IPS-11a (cell line): ENCODE measurements at regions not wholly inside any gene's neighbourhood (a gene's known extent, or its start where the extent isn't known, plus 50 kb on each side); places are given as distances from the start of the nearest gene placed in this dataset.
"Not testable (repeated sequence)": the region's sequence is repeated elsewhere in the genome, so short reads cannot be mapped to it uniquely, and the experiment has no call there.

ENCODE experiments used
- H3K4me3 ChIP-seq: one replicate; pipeline ENCODE4 v1.5.1; 2013; ENCODE audit warnings: low read depth, low read length, control low read depth

DNA sequence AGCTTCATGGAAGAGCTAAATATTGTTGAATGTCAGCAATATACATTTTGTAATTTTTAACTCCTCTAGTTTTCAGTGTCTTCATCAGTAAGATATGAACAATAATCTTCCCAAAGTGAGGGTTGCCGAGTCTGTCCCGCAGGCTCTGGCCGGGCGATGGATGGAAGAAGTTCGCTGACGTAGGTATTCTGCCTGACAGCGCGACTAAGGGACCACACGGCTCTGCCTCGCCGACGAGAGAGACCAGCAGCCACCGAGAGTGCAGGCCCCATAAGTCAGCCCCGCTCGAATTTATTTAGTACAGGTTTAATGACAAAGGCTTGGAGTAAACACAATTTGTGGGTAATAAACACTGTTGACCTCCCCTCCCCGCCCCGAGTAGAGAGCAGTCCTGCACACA is 427.4 kb upstream of the NECTIN3 start:
- no peak overlapping the region for H3K4me3 ChIP-seq

DNA sequence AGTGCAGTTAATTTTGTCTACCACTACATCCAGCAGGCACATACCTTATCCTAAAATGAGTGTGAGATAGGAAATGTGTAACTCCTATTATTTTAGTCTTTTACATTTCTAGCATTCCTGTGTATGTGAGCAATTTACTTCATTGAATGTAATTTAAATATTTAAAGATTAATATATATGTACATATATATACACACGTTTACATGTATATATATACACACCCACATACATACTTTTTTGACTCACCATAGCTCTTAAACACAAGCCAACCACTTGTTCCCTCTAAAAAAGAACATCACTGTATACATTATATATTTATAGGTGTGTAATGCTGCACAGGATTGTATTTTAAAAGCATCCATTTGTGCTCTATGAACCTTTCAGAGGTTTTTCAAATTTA is 425.6 kb upstream of the NECTIN3 start:
- H3K4me3 ChIP-seq, result no peak overlapping the region

DNA sequence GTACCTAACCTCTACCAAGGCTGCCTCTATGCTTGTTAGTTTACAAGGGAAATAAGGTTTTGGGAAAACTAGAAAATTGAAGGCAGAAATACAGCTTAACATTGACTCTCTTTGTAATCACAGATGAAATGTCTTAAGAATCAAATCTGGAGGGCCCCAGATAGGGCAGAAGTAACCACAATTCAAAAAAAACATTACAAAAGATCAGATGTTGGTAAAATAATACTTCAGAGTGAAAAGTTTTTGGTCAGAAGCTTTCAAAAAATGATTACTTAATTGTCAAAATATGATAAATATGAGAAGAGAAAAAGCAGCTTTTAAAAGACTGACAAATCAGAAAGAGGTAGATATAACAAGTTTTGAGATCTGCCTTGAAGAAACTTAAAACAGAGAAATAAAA is 425.1 kb upstream of the NECTIN3 start:
- no peak overlapping the region for H3K4me3 ChIP-seq

DNA sequence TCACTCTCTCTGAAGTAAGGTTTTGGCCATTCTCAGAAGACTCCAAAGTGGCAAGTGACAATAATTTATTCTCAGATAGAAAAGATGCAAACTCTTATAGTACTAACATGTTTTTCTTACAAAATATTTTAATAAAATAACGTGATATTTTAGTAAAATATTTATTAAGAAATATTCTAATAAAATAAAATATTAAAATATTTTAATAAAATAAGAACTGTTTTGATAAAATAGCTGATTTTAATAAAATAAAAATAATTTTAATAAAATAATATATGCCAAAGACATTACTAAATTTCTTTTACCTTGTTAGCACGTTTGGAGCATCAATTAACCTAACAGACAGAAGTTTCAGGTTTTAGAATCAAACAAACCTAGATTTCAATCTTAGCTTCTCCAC is 424.0 kb upstream of the NECTIN3 start:
- no peak overlapping the region for H3K4me3 ChIP-seq

DNA sequence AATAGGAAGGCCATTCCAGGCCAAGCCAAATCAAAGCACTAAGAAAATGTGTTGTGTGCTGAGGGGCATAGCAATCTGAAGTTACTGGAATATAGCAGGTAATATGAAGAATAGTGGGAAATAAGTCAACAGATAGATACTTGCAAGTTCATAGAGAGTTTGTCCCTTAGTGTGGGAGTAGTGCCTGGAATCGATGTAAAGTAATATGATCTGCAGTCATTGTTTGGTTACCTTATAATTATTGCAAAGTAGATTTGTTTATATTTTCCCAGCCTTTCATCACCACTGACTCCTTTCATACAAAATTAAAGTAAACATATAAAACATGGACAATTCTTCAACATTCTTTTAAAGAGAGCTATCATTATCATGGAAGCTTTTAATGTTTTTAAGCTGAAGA is 420.9 kb upstream of the NECTIN3 start:
- H3K4me3 ChIP-seq, result no peak overlapping the region

DNA sequence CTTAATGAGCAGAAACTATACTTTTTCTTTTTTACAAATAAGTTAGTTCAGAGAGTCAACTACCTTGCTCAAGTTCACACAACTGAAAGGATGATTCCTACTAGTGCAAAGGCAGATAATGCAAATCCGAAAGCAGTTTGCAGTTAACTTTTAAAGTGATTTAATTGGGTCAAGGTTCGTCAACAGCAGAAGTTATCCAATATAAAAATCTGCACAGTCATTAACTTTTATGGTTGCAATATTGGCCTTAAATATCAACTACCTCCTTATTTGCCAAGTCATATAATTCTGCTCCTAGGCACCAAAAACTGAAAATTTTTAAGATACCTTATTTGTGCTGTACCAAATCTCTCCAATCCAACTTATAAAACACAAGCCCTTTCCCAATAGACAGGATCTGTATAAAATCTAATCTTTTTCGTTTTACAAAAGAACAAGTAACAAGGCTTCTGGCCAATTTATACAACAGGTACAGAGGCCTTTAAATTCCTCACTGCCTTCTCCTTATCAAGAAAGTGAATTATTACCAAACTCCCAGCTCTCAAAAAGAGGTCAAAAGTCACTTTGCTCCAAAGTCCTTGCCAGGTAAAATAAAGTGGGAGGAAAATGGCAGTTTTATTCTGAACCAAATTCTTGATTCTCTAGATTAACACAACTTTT is 416.6 kb upstream of the NECTIN3 start:
- no peak overlapping the region for H3K4me3 ChIP-seq

DNA sequence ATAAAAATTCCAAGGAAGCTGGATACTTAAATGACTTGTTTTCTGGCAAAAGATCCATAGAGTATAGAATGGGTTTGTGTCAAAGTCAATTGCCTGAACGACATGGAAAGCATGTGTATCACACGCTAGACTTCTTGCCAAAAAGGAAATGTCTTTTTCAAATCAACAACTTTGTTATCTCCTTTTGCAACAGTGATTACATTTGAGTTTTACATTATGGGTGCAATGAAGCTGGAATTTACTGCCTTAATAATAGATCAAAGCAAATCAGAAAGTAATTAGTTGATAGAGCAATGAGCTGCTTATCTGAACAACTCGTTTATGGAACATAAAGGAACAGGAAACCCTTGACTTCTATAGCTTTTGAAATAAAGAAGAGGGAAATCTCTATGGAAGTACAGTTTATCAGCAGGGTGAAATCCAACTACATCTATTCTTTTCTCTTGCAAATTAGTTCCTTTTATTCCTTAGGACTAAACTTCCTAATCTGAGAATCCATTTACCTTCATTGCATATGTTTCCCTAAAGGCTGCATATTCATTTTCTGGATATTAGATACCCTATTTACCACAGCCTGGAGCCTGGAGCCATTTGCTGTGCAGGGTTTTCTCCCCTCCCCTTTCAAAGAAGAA is 415.1 kb upstream of the NECTIN3 start:
- H3K4me3 ChIP-seq, result no peak overlapping the region

DNA sequence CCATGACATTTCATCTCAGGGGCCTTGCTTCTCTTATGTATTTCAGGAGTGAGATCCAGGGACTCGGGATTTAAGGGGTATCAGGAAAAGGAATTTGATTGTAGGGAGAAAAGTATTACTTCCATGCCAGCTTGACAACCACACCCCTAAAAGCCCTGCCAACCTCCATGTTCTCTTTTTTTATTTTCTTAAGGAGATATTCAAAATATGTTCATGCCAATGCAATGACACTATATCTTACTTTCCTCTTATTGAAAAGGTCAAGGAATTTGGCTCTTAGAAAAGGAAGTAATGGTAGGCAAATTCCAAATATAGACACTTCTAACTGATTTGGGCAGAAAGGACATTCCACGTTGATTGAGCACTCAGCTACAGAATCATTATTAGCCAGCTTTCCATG is 407.5 kb upstream of the NECTIN3 start:
- H3K4me3 ChIP-seq, result no peak overlapping the region

DNA sequence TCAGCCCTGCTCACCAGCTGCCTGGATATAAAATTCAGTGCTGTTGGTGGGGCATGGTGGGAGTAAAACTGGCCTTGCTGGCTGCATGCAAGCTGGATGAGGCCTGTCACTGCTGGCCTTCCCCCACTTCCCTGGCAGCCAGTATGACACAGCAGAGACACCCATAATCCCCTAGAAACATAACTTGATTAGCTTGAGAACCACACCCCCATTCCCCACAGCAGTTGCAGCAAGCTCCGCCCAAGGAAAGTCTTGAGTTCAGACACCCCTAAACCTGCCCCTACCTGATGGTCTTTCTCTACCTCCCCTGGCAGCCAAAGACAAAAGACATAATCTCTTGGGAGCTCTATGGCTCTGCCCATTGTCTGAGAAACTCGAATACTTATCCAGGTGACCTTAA is 405.1 kb upstream of the NECTIN3 start:
- no peak overlapping the region for H3K4me3 ChIP-seq

DNA sequence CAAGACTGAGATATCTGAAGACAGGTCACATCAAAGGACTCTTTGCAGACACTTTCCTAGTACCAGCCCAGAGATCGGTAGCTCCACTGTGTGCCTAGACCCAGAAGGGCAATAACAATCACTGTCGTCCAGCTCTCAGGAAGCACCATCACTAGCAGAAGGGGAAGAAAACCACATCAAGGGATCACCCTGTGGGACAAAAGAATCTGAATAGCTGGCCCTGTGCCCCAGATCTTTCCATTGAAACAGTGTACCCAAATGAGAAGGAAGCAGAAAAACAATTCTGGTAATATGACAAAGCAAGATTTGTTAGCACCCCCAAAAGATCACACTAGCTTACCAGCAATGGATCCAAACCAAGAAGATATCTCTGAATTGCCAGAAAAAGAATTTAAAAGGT is 404.4 kb upstream of the NECTIN3 start:
- H3K4me3 ChIP-seq, result no peak overlapping the region

DNA sequence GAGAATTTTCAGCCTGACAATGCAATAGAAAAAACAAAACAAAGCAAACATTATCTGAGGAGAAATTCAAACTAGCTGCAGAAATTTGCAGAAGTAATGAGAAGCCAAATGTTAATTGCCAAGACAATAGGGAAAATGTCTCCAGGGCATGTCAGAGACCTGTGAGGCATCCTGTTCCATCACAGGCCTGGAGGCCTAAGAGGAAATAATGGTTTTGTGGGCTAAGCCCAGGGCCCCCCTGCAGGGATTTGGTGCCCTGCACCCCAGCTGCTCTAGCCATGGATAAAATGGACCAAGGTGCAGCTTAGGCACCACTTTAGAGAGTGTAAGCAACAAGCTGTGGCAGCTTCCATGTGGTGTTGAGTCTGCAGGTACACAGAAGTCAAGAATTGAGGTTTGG is 401.2 kb upstream of the NECTIN3 start:
- H3K4me3 ChIP-seq, result no peak overlapping the region

DNA sequence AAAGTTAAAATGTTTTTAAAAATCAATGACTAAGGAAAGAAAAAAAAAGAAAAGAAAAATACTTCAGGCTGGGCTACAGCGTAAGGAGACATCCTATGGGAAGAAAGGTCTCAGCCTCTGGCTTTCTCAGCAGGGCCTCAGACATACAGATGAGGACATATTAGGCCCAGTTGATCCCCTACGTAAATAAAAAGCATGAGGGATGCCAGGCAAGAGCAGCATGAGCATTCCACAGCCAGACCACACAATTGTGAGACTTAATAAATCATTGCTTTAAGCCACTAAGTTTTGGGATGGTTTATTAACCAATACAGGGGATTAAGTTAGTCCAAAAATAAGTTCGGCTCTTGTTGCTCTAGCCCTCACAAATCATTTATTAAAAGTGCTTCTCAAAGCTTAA is 394.1 kb upstream of the NECTIN3 start:
- H3K4me3 ChIP-seq, result no peak overlapping the region

DNA sequence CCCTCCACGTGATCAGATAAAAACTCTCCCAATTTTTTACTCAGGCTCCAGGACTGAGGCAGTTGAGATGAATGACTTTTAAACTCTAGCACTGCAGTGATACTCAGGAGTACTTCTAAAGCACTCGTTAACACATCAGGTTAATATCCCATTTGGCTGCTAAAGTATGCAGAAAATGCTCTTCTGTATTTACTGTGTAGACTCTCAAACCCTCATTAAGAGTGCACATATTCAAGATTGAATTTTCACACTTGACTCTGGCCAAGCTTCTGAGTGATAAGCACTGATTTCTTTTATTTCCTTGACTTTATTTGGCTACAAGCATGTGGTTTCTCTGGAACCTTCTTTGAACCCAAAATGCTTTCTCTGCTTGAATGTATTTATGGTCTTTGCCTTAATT is 392.3 kb upstream of the NECTIN3 start:
- no peak overlapping the region for H3K4me3 ChIP-seq

DNA sequence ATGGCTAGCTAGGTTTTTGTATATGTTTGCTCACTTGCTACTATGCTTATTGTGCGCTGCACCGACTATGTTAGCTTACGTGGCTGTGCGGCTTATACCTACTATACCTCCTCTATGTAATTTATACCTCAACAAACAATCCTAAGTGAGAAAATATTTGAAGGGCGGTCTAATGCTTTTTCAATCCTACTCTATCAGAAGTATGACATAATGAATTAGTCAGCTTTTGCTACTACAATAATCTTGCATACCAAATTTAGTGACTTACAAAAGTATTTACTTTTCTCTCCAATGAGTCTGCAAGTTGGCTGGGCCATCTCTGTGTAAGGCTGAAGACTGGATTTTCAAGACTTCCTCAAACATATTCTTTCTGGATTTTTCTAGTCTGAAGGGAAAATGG is 391.2 kb upstream of the NECTIN3 start:
- H3K4me3 ChIP-seq, result no peak overlapping the region

DNA sequence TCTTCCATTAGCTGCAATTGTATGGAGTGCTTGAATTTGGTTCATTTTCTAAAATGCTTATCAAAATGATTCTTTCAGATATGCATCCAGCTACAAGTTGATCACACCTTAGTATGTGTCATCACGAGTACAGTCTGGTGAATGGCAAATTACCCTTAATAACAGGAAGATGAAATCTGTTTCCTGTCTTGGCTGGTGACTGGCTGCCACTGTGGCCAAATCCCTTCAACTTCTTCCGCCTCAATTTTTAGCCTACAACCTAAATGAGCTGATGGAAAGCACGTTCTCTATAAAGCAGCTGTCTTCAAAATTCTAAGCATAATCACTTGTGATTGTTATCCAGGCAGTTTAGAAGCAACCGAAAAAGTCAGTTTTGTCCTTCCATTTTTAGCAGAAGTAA is 387.1 kb upstream of the NECTIN3 start:
- no peak overlapping the region for H3K4me3 ChIP-seq

DNA sequence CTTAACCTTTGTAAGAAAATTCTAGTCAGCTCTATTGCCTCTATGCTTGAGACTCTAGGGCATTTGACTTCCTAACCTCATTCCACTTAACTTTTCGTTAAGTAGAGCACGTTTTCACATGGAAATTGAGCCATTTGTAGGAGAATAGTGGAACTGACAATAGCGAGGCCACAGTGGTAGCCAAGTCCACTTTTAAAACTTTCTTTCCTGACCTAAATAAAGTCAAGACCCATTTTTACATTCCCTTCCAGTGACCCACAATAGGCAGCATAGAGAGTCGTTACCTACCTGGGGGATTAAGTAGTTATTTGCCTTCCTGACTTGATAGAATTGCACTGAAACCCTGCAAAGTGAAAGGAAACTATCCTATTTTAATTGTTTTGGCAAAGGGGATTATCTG is 386.0 kb upstream of the NECTIN3 start:
- no peak overlapping the region for H3K4me3 ChIP-seq

DNA sequence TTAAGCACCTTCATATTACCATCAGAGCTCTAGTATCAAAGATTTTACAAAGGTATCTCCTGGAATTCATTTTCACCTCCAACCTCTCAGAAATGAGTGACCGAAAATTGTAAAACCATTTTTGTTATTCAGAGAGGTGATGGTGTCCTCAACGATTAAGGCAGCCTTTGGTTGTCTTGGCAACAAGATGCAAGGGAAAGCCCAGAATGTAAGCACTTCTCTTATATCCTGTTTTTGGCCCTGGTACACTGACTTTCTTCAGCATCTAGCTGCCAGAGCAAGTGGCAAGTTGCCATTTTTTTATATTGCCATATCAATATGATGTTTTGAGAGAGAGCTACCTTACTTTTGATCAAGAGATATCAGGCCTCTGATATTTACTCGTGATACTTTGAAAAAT is 384.9 kb upstream of the NECTIN3 start:
- H3K4me3 ChIP-seq, result no peak overlapping the region

DNA sequence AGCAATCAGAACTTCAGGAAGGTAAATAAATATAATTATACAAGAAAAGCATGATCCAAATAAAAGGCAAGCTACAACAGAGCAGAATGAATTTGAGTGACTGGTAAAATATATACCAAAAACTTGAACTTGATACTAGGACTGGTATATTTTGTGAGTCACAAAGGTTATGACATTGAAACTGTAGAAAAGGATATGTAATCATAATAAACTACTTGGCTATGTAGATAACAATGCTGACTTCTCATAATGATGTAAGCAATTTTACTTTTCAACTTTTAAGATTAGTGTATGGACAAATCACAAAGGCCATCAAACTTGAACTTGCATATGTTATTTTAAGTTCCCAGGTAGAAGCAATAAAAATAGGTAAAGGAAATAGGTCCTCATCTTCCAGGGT is 384.5 kb upstream of the NECTIN3 start:
- no peak overlapping the region for H3K4me3 ChIP-seq

DNA sequence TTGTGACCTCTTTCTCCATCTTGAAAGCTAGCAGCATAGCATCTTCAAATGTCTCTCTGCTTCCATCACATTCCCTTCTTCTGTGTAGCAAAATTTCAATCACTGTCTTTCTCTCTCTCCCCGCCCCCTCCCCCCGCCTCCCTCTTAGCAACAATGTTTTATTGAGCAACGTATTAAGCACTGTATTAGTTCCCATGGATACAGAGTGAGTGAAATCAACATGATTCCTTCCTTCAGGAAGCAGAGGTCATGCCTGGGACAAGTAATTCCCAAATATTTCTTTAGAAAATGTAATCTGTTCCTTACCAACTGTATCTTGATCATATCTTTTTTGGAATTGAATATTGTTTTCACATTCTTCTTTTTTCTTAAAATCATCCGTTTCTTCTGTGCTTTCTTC is 373.7 kb upstream of the NECTIN3 start:
- H3K4me3 ChIP-seq, result no peak overlapping the region

DNA sequence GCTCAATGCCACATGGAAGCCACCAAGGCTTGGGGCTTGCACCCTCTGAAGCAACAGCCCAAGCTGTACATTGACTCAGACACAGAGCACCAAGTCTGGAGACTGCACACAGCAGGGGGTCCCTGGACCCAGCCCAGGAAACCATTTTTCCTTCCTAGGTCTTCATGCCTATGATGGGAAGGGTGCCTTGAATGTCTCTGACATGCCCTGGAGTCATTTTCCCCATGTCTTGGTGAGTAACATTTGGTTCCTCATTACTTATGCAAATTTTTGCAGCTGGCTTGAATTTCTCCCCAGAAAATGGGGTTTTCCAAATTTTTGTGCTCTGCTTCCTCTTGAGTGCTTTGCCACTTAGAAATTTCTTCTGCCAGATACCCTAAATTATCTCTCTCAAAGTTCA is 367.3 kb upstream of the NECTIN3 start:
- not testable (repeated sequence) for H3K4me3 ChIP-seq

DNA sequence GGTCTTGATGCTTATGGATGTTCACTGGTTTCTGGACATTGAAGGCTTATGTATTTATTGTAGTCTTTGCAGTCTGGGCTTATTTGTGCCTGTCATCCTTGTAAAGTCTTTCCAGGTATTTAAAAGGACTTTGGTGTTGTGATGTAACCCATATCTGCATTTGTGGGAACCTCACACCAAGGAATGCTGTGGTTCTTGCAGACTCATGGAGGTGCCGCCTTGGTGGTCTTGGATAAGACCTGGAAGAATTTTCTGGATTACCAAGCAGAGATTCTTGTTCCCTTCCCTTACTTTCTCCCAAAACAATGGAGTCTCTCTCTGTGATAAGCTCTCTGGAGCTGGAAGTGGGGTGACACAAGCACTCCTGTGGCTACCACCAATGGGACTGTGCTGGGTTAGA is 363.5 kb upstream of the NECTIN3 start:
- no peak overlapping the region for H3K4me3 ChIP-seq

DNA sequence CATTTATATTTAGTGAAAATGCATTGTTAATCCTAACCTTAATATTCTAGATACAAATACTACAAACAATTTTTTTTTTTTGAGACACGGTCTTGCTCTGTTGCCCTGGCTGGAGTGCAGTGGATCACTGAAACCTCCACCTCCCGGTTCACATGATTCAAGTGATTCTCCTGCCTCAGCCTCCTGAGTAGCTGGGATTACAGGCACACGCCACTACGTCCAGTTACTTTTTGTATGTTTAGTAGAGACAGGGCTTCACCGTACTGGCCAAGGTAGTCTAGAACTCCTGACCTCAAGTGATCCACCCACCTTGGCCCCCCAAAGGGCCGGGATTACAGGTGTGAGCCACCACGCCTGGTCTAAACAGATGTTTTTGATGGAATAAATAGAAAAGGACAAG is 361.5 kb upstream of the NECTIN3 start:
- H3K4me3 ChIP-seq, result no peak overlapping the region

DNA sequence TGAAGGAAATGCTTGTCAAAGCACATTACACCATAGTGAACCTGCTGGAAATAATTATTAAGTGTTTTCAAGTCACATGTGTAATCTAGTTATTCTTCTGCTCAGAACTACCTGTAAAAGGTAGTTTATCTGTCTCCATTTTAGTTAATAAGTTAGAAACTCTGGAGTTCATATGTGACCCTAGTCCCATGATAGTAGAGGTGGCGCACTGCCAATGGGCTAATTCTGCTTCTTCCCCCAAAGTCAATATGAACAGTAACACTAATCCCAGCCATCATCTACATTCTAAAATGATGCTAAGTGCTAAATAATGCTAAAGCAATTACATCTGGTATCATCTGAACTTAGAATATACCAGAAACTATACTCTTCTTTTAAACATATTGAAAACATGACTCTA is 361.0 kb upstream of the NECTIN3 start:
- H3K4me3 ChIP-seq, result no peak overlapping the region
